ENCODE measurements at regions not wholly inside any gene's neighbourhood (a gene's known extent, or its start where the extent isn't known, plus 50 kb on each side); places are given as distances from the start of the nearest gene placed in this dataset.

DNA sequence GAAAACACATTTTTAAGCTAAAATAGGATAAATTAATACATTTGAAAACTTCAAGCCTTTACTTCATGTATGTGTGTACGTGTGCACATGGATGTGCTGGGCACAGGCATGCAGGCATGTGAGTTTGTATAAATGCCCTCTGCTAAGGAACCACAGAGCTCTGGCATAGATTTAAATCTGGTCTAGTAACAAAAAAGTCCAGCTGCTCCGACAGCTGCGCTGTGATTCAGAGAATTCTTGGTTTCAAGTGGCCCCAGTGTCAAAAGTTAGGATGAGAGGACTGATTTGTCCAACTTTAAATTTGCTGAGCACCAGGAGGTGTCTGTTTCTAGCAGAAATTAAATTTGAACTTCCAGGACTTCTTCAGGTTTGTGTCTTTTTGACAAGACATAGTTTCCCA is 203.7 kb upstream of the TUT7 start:
- H3K9me3 Mint-ChIP-seq = no peaks in the 10 kb centered on the region
- H3K4me3 Mint-ChIP-seq = no peak overlapping the region
- no peaks in the 10 kb centered on the region for H3K4me1 Mint-ChIP-seq (ENCODE audit: low read depth)
- no peaks in the 10 kb centered on the region for H3K36me3 Mint-ChIP-seq (ENCODE audit: low read depth)
- H3K27ac Mint-ChIP-seq = no peak overlapping the region
- H3K27me3 Mint-ChIP-seq = peaks cover 14% of the 10 kb centered on the region

DNA sequence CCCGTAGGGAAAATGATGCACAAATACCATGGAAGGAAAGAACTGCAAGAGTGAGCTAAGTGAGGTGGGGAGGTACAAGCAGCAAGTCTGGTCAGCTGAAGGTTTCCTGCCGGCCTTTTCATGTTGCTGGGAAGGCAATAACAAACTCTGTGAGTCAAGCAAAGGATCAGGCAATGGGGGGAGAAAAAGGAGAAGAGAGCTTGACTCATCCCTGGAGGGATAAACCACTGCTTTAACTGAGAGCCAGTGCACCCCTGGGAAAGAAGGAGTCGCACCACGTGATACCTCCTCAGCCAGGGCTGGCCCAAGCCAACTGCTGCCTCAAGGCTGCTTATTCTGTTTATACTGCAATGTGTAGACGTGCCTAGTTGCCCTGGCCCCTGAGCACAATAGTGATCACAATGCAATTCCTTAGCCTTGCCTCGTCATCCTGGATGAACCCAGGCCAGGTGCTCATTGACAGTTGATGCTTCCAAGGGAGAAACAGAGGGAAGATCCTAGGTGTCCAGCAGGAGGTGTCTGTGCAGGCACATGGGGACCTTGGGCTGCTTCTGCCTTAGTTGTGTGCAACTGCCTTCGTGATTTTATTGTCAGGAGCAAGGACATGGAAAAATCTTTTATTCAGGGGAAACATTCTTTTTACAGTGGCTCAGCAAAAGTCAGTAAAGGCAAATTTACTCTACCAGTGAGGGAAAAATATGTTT is 203.0 kb upstream of the TUT7 start:
- Mint-ChIP-seq H3K4me1 (ENCODE audit: low read depth) (no peaks in the 10 kb centered on the region), H3K4me3 (no peak overlapping the region), H3K27me3 (peaks cover 17% of the 10 kb centered on the region), H3K9me3 (no peaks in the 10 kb centered on the region), H3K27ac (no peak overlapping the region), H3K36me3 (ENCODE audit: low read depth) (no peaks in the 10 kb centered on the region)

DNA sequence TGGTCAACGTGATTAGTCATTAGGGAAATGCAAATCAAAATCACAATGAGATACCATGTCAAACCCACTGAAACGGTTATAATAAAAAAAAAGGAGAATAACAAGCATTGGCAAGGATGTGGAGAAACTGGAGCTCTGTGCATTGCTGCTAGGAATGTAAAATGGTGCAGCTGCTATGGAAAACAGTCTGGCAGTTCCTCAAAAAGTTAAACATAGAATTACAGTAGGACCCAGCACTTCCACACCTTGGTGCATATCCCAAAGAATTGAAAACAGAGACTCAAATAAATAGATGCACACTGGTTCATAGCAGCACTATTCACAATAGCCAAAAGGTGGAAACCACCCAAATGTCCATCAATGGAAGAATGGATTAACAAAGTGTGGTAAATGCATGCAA is 201.5 kb upstream of the TUT7 start:
- Mint-ChIP-seq H3K4me3 (no peak overlapping the region), H3K36me3 (ENCODE audit: low read depth) (no peaks in the 10 kb centered on the region), H3K4me1 (ENCODE audit: low read depth) (no peaks in the 10 kb centered on the region), H3K27ac (no peak overlapping the region), H3K9me3 (no peaks in the 10 kb centered on the region), H3K27me3 (peaks cover 24% of the 10 kb centered on the region)

- no peak overlapping the region for H3K4me3 Mint-ChIP-seq
- no peaks in the 10 kb centered on the region for H3K36me3 Mint-ChIP-seq (ENCODE audit: low read depth)
- H3K27me3 Mint-ChIP-seq = peaks cover 24% of the 10 kb centered on the region
- H3K27ac Mint-ChIP-seq = no peak overlapping the region
- no peaks in the 10 kb centered on the region for H3K9me3 Mint-ChIP-seq
- H3K4me1 Mint-ChIP-seq (ENCODE audit: low read depth) = no peaks in the 10 kb centered on the region
These were observed 196.2 kb upstream of the TUT7 start for GRCh38 chr9:86550401-86550800.

DNA sequence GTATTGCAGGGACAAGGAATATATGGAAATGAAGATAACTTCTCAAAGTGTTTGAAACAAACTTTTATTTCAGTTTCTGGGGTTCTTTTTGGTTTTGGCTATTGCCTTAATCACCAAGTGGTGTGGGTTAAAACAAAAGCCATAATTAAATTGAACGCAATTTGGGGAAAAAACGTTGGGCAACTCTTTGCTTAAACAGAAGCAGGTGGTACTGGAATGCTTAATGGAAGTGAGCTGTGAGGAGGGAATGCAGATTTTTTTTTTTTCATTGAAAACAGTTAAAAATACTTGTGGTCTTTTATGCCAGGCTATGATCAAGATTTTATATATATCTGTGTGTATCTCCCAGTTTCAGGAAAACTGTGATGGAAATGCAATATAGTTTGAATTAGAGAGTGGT is 195.7 kb upstream of the TUT7 start:
- peaks cover 24% of the 10 kb centered on the region for H3K27me3 Mint-ChIP-seq
- H3K4me1 Mint-ChIP-seq (ENCODE audit: low read depth) = no peaks in the 10 kb centered on the region
- H3K36me3 Mint-ChIP-seq (ENCODE audit: low read depth) = no peaks in the 10 kb centered on the region
- no peaks in the 10 kb centered on the region for H3K9me3 Mint-ChIP-seq
- no peak overlapping the region for H3K27ac Mint-ChIP-seq
- no peak overlapping the region for H3K4me3 Mint-ChIP-seq

- H3K27ac Mint-ChIP-seq = no peak overlapping the region
- H3K4me3 Mint-ChIP-seq = no peak overlapping the region
- H3K9me3 Mint-ChIP-seq = no peaks in the 10 kb centered on the region
- H3K4me1 Mint-ChIP-seq (ENCODE audit: low read depth) = no peaks in the 10 kb centered on the region
- H3K27me3 Mint-ChIP-seq = peaks cover 24% of the 10 kb centered on the region
- H3K36me3 Mint-ChIP-seq (ENCODE audit: low read depth) = no peaks in the 10 kb centered on the region
These were observed 195.2 kb upstream of the TUT7 start for GRCh38 chr9:86549401-86549811.

DNA sequence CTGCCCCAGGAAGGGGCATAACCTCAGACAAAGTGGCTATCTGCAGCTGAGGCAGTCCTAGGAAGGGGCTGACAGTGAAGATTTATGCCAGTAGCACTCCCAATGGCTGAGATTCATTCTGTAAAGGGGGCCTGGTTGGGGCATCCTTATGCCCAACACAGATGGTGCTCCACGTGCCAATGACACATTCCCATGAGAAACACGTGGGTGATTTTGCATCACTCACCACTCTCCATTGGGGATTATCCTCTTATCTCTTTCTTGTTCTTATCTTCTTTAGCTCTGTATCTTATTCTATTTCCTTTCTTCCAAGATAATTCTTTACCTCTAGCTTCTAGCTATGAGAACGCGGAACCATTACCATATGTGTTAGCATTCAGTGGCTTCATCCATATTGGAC is 194.0 kb upstream of the TUT7 start:
- Mint-ChIP-seq H3K36me3 (ENCODE audit: low read depth) (no peaks in the 10 kb centered on the region), H3K9me3 (no peaks in the 10 kb centered on the region), H3K27me3 (peaks cover 19% of the 10 kb centered on the region), H3K27ac (no peak overlapping the region), H3K4me3 (no peak overlapping the region), H3K4me1 (ENCODE audit: low read depth) (no peaks in the 10 kb centered on the region)

DNA sequence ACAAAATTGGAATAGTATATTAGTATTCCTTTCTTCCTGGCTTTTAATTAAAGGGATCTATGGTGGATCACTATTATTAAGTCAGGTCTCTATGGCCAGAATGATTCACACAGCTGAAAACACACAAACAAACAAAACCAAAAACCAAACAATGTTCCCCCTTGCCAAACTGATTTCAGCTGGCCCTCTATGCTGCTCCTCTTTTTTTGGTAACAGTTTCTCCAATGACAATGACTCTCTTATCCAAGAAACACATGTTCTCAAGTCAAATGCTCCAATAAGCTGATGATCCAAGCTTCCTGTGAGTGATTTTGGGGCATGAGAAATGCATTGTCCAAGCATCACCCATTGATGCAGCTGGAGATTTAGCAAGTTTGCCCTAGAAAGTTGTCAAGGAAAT is 193.4 kb upstream of the TUT7 start:
- H3K4me1 Mint-ChIP-seq (ENCODE audit: low read depth) = no peaks in the 10 kb centered on the region
- H3K36me3 Mint-ChIP-seq (ENCODE audit: low read depth) = no peaks in the 10 kb centered on the region
- H3K27ac Mint-ChIP-seq = no peak overlapping the region
- no peak overlapping the region for H3K4me3 Mint-ChIP-seq
- H3K9me3 Mint-ChIP-seq = no peaks in the 10 kb centered on the region
- peaks cover 13% of the 10 kb centered on the region for H3K27me3 Mint-ChIP-seq

- Mint-ChIP-seq H3K27ac (no peak overlapping the region), H3K27me3 (peaks cover 14% of the 10 kb centered on the region), H3K36me3 (ENCODE audit: low read depth) (no peaks in the 10 kb centered on the region), H3K4me1 (ENCODE audit: low read depth) (no peaks in the 10 kb centered on the region), H3K9me3 (no peaks in the 10 kb centered on the region), H3K4me3 (no peak overlapping the region)
These were observed 192.5 kb upstream of the TUT7 start for GRCh38 chr9:86546712-86547111.

GRCh38 chr9:86545090-86545489 is 190.9 kb upstream of the TUT7 start:
- no peak overlapping the region for H3K4me3 Mint-ChIP-seq
- no peak overlapping the region for H3K27ac Mint-ChIP-seq
- H3K36me3 Mint-ChIP-seq (ENCODE audit: low read depth) = no peaks in the 10 kb centered on the region
- H3K4me1 Mint-ChIP-seq (ENCODE audit: low read depth) = no peaks in the 10 kb centered on the region
- peaks cover 12% of the 10 kb centered on the region for H3K27me3 Mint-ChIP-seq
- no peaks in the 10 kb centered on the region for H3K9me3 Mint-ChIP-seq

- no peaks in the 10 kb centered on the region for H3K4me1 Mint-ChIP-seq (ENCODE audit: low read depth)
- peaks cover 13% of the 10 kb centered on the region for H3K27me3 Mint-ChIP-seq
- H3K9me3 Mint-ChIP-seq = no peaks in the 10 kb centered on the region
- H3K27ac Mint-ChIP-seq = no peak overlapping the region
- H3K4me3 Mint-ChIP-seq = no peak overlapping the region
- no peaks in the 10 kb centered on the region for H3K36me3 Mint-ChIP-seq (ENCODE audit: low read depth)
These were observed 186.9 kb upstream of the TUT7 start for GRCh38 chr9:86541014-86541570.

DNA sequence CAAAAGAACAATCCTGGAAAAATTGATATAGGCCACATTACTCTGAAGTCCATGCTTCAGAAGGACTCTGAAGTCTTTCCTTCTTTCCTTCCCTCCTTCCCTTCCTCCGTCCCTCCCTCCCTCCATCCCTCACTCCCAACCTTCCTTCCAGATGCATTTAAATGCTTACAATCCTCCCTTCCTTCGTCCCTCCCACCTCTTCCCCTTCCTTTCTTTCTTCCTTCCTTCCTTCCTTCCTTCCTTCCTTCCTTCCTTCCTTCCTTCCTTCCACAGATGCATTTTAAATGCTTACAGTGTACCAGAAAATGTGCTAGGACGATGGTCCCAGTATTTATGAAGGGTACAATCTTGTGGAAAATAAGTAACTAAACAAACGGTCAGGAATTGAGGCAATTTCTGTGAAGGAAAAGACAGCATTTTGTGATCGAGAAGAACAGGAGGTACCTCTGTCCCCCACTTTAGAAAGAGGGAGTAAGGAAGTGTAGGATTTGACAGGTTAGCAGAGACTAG is 181.3 kb upstream of the TUT7 start:
- no peaks in the 10 kb centered on the region for H3K36me3 Mint-ChIP-seq (ENCODE audit: low read depth)

DNA sequence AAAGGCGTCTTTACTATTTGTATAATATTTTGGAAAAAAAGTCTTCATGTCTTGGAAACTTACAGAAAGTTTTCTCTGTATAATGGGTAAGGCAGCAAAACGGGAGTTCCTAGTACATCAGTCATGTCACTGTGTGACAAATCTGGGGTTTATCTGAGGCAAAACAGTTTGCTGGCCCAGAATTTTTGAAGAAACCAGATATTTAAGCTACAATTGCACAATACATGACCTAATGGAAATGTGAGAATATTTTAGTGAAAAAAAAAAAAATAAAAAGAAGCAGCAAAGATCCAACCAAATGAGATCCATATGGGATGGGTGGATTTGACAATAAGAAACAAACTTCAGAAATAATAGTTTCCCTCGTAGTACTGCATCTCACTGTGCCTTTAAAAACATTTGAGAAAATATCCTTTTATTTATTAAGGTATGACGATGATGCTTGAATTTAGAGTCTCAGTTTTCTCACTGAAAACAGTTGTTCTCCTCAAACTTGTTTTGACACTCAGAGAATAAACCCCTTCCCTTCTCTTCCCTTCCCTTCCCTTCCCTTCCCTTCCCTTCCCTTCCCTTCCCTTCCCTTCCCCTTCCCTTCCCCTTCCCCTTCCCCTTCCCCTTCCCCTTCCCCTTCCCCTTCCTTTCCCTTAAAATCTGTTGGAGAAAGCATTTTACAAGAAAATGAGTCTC is 180.5 kb upstream of the TUT7 start:
- Mint-ChIP-seq H3K9me3 (peaks cover 5% of the 10 kb centered on the region), H3K4me1 (ENCODE audit: low read depth) (no peaks in the 10 kb centered on the region), H3K27me3 (peaks cover 7% of the 10 kb centered on the region), H3K4me3 (no peak overlapping the region), H3K27ac (no peak overlapping the region), H3K36me3 (ENCODE audit: low read depth) (no peaks in the 10 kb centered on the region)

More for the DNA sequence above, 181.3 kb upstream of the TUT7 start:
- Mint-ChIP-seq H3K4me3 (no peak overlapping the region), H3K9me3 (peaks cover 5% of the 10 kb centered on the region), H3K4me1 (ENCODE audit: low read depth) (no peaks in the 10 kb centered on the region), H3K27ac (no peak overlapping the region), H3K27me3 (peaks cover 7% of the 10 kb centered on the region)

DNA sequence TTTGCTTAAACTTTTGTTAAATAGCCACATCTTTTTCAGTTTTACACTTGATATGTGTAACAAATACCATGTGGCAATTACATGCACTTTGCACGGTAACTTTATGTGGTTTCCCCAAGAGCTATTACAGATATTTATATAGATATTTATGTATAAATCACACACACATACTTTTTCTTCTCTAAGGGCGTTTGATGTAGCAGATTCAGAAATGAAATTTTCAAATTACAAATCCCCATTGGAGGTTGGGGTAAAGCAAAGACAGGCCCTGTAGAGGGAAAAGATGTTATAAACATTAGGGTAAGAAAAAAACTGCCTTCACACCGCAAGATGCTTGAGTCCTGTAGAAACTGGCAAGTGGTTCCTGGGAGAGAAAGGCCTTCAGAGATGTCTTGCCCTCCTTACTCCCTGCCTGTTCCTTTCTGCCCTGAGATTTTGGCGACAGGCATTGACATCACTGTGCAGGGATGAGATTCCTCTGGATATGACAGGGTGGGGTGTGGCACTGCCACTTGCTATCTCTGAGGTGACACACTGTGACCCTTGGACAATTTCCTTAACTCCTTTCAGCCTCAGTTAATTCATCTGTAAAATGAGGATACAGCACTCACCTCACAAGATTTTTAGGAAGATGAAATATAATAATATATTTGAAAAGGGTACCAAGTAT is 177.9 kb upstream of the TUT7 start:
- peaks cover 5% of the 10 kb centered on the region for H3K9me3 Mint-ChIP-seq
- no peak overlapping the region for H3K4me3 Mint-ChIP-seq
- no peak overlapping the region for H3K27ac Mint-ChIP-seq
- peaks cover 9% of the 10 kb centered on the region for H3K27me3 Mint-ChIP-seq
- no peaks in the 10 kb centered on the region for H3K36me3 Mint-ChIP-seq (ENCODE audit: low read depth)
- no peaks in the 10 kb centered on the region for H3K4me1 Mint-ChIP-seq (ENCODE audit: low read depth)
